Stimulated activated CD8-positive, alpha-beta memory T cell treated with anti-CD3 and anti-CD28 coated beads, Interleukin-12 subunit alpha, Interleukin-12 subunit beta, amount 100 ng/mL, for 24 hours (primary cell): ENCODE measurements at regions not wholly inside any gene's neighbourhood (a gene's known extent, or its start where the extent isn't known, plus 50 kb on each side); places are given as distances from the start of the nearest gene placed in this dataset.

Experiments used
- DNase-seq: peaks from one replicate; pipeline ENCODE4 v3.0.0-alpha.2; 2020; ENCODE audit errors: extremely low read depth

DNA sequence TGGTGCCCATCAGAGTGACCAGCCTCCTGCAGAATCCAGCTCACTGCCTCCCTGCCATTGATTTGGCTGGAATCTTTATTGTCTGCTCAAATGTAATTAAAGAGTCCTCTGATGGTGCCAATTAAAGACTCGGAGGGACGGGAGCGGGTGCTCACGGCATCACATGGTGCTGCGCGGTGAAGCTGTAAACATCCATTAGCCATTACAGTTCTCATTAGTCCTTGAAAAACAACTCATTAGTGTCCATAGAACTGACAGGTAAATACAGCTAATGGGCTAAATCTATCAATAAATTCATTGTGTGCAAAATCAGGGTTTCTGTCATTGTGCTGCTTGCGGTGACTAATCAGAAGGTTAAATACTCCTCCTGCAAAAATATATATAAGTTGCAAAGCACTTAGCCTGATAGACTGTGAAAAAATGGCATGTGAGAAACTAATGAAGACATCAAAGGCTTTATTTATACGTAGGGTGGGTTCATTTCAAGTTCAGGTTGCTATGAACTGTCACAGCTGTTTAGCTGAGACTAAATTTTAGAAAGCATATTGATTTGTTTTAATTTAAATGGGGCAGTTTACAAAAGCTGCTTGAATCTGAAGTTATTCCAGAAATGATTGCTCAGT is 289.8 kb upstream of the POU3F1 start:
- no peak for DNase-seq

DNA sequence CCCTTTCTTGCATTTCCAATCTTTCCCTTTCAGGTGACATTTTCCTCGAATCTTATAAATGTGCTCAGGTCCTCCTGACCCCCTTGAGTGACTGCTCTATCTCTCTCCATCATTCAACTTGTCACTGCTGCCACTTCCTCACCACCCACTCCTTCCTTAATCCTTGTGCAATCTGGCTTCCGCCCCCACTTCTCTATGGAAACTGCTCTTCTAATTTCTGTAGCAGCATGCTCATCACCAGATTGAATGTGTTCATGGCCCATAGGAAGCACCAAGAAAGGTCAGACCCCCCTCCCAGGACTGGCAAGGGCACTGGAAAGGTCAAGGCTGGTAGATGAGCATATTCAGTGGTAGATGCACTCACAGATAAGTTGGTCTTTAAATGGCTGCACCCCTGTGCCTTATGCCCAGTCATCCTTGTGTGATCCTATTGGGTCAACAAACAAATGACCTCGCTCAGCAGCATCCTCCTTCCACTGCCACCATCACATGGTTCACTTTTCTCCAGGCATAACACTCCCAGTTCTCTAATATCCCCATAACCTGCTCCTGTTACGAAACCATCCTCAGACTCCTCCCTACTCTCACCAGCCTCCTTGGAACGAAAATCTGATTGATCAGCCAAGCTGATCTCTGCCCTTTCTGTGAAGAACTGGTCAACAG is 288.5 kb upstream of the POU3F1 start:
- DNase-seq = no peak

- no peak for DNase-seq
Observed at GRCh38 chr1:38332649-38333310, 286.2 kb upstream of the POU3F1 start.

GRCh38 chr1:38331496-38332210 is 285.1 kb upstream of the POU3F1 start:
- DNase-seq = no peak

DNA sequence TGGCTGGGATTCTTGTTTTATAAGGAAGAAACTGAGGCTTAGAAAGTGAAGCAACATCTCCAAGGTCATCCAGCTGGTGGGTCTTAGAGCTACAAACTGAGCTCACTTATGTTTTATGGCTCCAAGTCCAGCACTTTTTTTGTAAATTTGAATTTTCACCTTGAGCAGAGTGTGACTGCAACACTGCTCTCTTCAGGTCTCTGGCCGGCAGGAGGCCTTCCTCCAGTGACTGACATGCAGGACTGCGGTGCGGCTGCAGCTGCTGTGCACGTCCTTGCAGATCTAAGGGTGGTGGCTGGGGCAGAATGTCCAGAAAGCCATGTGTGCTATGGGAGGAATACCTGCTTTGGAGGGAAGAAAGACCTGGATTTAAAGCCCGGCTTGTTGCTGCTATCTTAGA is 284.2 kb upstream of the POU3F1 start:
- no peak for DNase-seq

GRCh38 chr1:38329644-38330043 is 283.1 kb upstream of the POU3F1 start:
- no peak for DNase-seq

- DNase-seq = no peak
Observed at GRCh38 chr1:38328278-38329035, 281.9 kb upstream of the POU3F1 start.

- no peak for DNase-seq
Observed at GRCh38 chr1:38327559-38327973, 281.0 kb upstream of the POU3F1 start.

DNA sequence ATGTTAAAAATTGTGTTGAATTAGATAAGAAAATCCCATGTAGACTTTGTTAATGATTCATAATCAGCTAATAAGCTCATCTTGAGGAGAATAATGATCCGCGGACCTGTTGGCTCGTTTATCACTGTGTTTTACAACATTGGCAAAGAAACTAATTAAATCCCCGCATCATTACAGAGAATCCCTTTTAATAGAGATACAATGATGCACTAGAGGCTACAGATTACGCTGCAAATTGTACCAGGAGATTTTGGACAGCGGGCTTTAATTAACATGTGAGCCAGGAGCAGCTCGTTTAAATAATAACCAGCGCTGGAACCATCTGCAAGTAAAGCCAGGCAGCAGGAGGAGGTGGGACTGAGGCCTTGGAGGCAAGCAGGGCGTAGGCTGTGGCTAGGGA is 280.3 kb upstream of the POU3F1 start:
- DNase-seq = no peak

GRCh38 chr1:38326135-38326534 is 279.5 kb upstream of the POU3F1 start:
- no peak for DNase-seq

GRCh38 chr1:38312753-38313152 is 266.2 kb upstream of the POU3F1 start:
- DNase-seq = no peak

- DNase-seq = no peak
Observed at GRCh38 chr1:38310079-38310478, 263.5 kb upstream of the POU3F1 start.

GRCh38 chr1:38308780-38309179 is 262.2 kb upstream of the POU3F1 start:
- no peak for DNase-seq

GRCh38 chr1:38305666-38306065 is 259.1 kb upstream of the POU3F1 start:
- DNase-seq = no peak

GRCh38 chr1:38303843-38304242 is 257.2 kb upstream of the POU3F1 start:
- DNase-seq = no peak

- no peak for DNase-seq
Observed at GRCh38 chr1:38301040-38301439, 254.4 kb upstream of the POU3F1 start.

GRCh38 chr1:38300616-38301015 is 254.0 kb upstream of the POU3F1 start:
- DNase-seq = no peak

GRCh38 chr1:38297842-38298241 is 251.2 kb upstream of the POU3F1 start:
- no peak for DNase-seq

- DNase-seq = no peak
Observed at GRCh38 chr1:38297246-38297645, 250.7 kb upstream of the POU3F1 start.

- no peak for DNase-seq
Observed at GRCh38 chr1:38296047-38296446, 249.5 kb upstream of the POU3F1 start.

DNA sequence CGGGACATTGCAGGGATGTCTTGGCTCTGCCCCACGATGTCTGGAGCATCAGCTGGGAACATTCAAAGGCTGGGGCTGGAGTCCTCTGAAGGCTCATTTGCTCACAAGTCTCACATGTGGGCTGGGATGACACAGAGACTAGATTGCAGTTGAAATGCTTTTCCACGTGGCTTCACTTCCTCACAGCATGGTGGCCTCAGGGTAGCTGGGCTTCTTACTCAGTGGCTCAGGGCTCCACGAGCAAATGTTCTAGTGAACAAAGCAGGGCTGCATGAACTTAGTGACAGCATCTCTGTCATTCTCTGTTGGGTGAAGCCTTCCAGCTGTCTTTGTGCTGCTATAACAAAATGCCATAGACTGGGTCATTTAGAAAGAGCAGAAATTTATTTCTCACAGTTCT is 247.0 kb upstream of the POU3F1 start:
- DNase-seq = no peak

DNA sequence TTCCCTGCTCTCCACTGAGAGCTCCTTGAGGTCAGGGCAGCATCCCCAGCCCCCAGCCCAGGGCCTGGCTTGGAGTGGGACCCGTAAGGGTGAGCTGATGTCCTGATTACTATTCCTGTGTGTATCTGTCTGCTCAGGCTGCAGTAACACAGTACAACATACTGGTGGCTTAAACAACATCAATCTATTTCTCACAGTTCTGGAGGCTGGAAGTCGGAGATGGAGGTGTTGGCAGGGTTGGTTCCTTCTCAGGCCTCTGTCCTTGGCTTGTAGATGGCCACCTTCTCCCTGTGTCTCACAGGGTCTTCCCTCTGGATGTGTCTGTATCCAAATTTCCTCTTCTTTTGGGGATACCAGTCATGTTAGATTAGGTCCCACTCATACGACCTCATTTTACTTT is 246.4 kb upstream of the POU3F1 start:
- no peak for DNase-seq
